GM18873 (cell line): ENCODE measurements at regions not wholly inside any gene's neighbourhood (a gene's known extent, or its start where the extent isn't known, plus 50 kb on each side); places are given as distances from the start of the nearest gene placed in this dataset.
"Not testable (repeated sequence)": the region's sequence is repeated elsewhere in the genome, so short reads cannot be mapped to it uniquely, and the experiment has no call there.

Experiments used
- ATAC-seq: cut with Tn5 transposase; IDR thresholded peaks from one replicate; pipeline ENCODE4 v1.9.1; 2021; ENCODE audit warnings: mild to moderate bottlenecking, moderate library complexity, moderate number of reproducible peaks; ENCODE audit not compliant: unreplicated experiment, low FRiP score

- ATAC-seq: no peak
Measured at GRCh38 chr17:68670967-68671693, 70.0 kb upstream of the FAM20A start.

GRCh38 chr17:68666438-68666837 lies 65.3 kb upstream of the FAM20A start:
- ATAC-seq: not testable (repeated sequence)

DNA sequence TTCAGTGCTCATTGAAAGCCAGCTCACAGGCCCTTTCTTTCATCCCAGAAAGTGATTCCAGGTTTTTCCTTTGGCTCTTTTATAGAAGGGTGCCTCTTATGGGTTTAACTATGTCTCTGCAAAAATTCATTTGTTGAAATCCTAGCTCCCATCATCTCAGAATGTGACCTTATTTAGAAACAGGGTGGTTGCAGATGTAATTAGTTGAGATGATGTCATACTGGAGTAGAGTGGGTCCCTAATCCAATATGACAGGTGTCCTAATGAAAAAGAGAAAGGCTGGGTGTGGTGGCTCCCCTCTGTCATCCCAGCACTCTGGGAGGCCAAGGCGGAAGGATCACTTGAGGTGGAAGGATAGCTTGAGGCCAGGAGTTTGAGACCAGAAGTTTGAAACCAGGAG lies 64.2 kb upstream of the FAM20A start:
- no peak for ATAC-seq

DNA sequence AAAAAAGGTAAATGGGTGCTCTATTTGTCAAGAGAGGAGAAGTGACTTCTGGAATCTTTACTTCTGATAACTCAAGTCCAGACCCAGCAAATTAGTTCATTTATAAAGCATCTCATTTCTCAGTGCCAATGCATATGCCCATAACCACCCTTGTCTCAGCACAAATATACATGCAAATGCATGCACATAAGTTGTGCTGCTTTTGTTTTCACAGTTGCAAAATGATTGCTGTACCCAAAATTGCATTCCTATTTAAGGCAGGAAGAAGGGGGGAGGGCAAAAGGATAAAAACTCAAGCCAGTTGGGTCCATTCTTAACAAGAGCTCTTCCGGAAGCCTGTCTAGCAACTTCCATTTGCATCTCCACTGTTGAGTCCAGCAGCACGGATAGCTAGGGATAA lies 61.3 kb upstream of the FAM20A start:
- no peak for ATAC-seq

DNA sequence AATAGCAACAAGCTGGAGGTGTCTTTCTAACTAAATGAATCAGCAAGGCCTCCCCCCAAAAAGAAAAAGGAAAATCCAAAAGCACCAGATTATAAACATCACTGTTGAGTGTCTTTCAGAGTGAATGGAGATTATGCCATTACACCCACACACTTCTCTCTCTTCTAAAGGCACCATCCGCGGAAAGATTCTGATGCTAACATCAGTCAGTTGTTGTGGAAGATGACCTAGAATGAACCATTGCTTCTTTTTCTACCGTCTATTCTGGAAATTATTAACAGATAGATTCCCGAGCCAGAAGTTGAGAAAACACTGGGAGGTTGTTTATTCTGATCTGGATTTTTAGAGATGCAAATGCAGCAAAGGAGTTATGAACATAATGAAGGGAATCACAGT lies 60.9 kb upstream of the FAM20A start:
- ATAC-seq: no peak

GRCh38 chr17:68661265-68662036 lies 60.3 kb upstream of the FAM20A start:
- no peak for ATAC-seq

GRCh38 chr17:68660302-68660701 lies 59.1 kb upstream of the FAM20A start:
- no peak for ATAC-seq

DNA sequence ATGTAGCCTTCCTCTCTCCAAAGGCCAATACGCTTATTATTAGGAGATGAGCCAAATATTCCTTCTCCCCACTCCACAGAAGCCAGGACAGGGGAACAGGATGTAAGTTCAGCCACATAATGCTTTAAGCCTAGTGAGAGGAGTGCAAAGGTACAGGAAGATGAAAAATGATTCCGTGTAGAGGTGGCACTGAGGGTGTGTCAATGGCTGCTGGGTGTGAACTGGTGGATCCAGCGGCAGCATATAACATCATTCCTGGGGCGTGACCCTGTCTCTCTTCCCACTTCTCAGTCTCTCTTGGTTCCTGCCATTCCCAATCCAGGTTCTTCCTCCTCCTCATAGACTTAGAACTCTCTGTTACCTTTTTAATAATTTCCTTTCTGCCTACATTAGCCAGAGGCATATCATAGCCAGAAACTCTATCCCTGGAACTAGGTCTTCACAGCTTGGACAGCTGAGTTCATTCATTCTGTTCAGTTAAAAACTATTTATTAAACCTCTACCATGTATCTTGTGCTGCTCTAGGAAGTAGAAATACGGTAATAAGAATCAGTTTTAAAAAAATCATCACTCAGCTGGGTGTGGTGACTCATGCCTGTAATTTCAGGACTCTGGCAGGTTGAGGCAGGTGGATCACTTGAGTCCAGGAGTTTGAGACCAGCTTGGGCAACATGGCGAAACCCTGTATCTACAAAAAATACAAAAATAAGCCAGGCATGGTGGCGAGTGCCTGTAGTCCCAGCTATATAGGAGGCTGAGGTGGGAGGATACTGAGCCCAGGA lies 58.0 kb upstream of the FAM20A start:
- no peak for ATAC-seq

DNA sequence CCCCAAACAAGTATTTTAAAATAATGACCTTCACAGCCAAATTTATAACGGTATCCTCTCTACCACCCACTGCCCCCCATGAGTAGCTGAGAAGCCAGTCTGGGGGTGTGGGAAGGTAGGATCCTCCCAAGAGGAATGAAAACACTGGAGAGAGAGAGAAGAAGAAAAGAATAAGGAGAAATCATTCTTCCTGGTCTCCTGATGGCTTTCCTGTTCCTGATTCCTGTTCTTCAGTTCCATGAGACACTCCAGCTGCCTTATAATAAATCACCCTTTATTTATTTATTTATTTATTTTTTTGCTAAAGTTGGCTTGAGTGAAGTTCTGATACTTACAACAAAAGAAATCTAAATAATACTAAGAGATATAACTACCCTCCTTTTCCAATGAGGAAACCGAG lies 56.4 kb upstream of the FAM20A start:
- no peak for ATAC-seq

DNA sequence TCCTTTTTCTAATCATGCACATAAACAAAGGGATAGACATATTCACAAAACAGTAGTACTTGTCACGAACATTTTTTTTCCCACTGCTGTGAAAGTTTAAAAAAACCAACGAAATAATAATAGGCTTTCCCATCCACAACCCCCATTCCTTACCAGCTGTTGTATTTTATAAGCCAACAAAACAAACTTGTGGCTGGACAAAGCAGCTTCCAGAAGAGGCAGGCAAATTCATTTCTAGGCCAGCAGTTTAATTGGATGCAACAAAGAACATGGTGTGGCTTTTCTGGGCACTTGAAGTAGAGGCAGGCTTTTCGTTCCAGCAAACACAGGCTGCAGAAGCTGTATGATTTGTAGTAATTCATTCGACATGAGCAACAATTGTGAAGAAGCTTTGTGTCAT lies 56.0 kb upstream of the FAM20A start:
- ATAC-seq: no peak

- ATAC-seq: no peak
Measured at GRCh38 chr17:68656666-68657065, 55.5 kb upstream of the FAM20A start.
